ENCODE measurements at regions not wholly inside any gene's neighbourhood (a gene's known extent, or its start where the extent isn't known, plus 50 kb on each side); places are given as distances from the start of the nearest gene placed in this dataset.

GRCh38 chr5:103434057-103434456, 128.5 kb downstream of the NUDT12 start:
- TF ChIP-seq CTCF (IDR thresholded peaks at IDR 0.05) (no peak), POLR2A (IDR thresholded peaks at IDR 0.05) (no peak)
